H1 (cell line): ENCODE measurements at regions not wholly inside any gene's neighbourhood (a gene's known extent, or its start where the extent isn't known, plus 50 kb on each side); places are given as distances from the start of the nearest gene placed in this dataset.

Source experiments
- CTCF ChIA-PET: fragments of 300-600 bp; sonication (Branson Sonifier 250); formaldehyde crosslinking; loops from one replicate; lab custom pipeline; 2021; ENCODE audit not compliant: partially characterized antibody; lab: Charles Lee
- POLR2A ChIA-PET: fragments of 300-600 bp; sonication (Branson Sonifier 250); formaldehyde crosslinking; loops from one replicate; lab custom pipeline; 2021; ENCODE audit warnings: inconsistent platforms; ENCODE audit not compliant: partially characterized antibody; lab: Charles Lee
- DNase-seq, 2 experiments: peaks; one replicate each; pipeline versions ENCODE4 v3.0.0 to v3.0.0-alpha.2; 2010 to 2022; ENCODE audit warnings: low spot score in 2 of 2, low read depth in 1 of 2, mixed read lengths in 1 of 2
- FAIRE-seq: peaks from 2 replicates; lab custom pipeline; 2011; peaks lifted over from hg19 to GRCh38; lab: Jason Lieb, UNC
- H2AFZ ChIP-seq: 2 replicates; pipeline ENCODE4 v1.8.1; 2012; ENCODE audit warnings: low read length, inconsistent platforms
- H2AK5ac ChIP-seq: 2 replicates; pipeline ENCODE4 v1.6.1; 2013; ENCODE audit warnings: low read depth, low read length
- H2BK120ac ChIP-seq: replicated peaks from 2 replicates; pipeline ENCODE3; 2013; ENCODE audit warnings: low read depth, low read length, inconsistent platforms
- H2BK12ac ChIP-seq: 2 replicates; pipeline ENCODE4 v1.6.1; 2013; ENCODE audit warnings: low read depth, low read length
- H2BK15ac ChIP-seq: 2 replicates; pipeline ENCODE4 v1.6.1; 2013; ENCODE audit warnings: low read length
- H2BK20ac ChIP-seq: 2 replicates; pipeline ENCODE4 v1.6.1; 2013; ENCODE audit warnings: low read length
- H2BK5ac ChIP-seq: 2 replicates; pipeline ENCODE4 v1.6.1; 2013; ENCODE audit warnings: low read depth, low read length
- H3K14ac ChIP-seq: 2 replicates; pipeline ENCODE4 v1.6.1; 2013; ENCODE audit warnings: inconsistent platforms; ENCODE audit not compliant: insufficient read length
- H3K18ac ChIP-seq: 2 replicates; pipeline ENCODE4 v1.6.1; 2013; ENCODE audit warnings: low read length; ENCODE audit errors: extremely low read depth
- H3K23ac ChIP-seq: 2 replicates; pipeline ENCODE4 v1.6.1; 2013; ENCODE audit warnings: inconsistent platforms; ENCODE audit not compliant: insufficient read length
- H3K23me2 ChIP-seq: 2 replicates; pipeline ENCODE4 v1.6.1; 2013; ENCODE audit warnings: low read depth, low read length
- H3K27ac ChIP-seq: 2 replicates; pipeline ENCODE4 v1.6.1; 2011; ENCODE audit warnings: low read depth, low read length, inconsistent platforms
- H3K27me3 ChIP-seq, 4 experiments: replicated peaks in 1 of 4; 1 replicate in 1 of 4; 2 replicates in 3 of 4; pipeline versions ENCODE4 v1.6.1 to v1.8.1; 2011 to 2013; ENCODE audit warnings: low read length in 3 of 4, mild to moderate bottlenecking in 3 of 4, inconsistent platforms in 2 of 4, mixed read lengths in 2 of 4, moderate library complexity in 1 of 4; ENCODE audit not compliant: control insufficient read depth in 3 of 4, insufficient read depth in 3 of 4; ENCODE audit errors: extremely low read depth in 1 of 4
- H3K36me3 ChIP-seq, 4 experiments: 2 replicates each; pipeline versions ENCODE4 v1.6.1 to v1.8.1; 2011 to 2013; ENCODE audit warnings: mild to moderate bottlenecking in 4 of 4, low read length in 3 of 4, moderate library complexity in 2 of 4, control low read depth in 1 of 4, inconsistent platforms in 1 of 4; ENCODE audit not compliant: insufficient read depth in 4 of 4, control insufficient read depth in 2 of 4
- H3K4ac ChIP-seq: replicated peaks from 2 replicates; pipeline ENCODE3; 2013; ENCODE audit warnings: low read length, low read depth, mixed read lengths, inconsistent platforms; ENCODE audit not compliant: insufficient read length
- H3K4me1 ChIP-seq, 4 experiments: replicated peaks in 1 of 4; 1 replicate in 1 of 4; 2 replicates in 3 of 4; pipeline versions ENCODE4 v1.6.1 to v1.8.1; 2011 to 2013; ENCODE audit warnings: low read length in 3 of 4, inconsistent platforms in 2 of 4, mixed read lengths in 1 of 4; ENCODE audit not compliant: insufficient read depth in 4 of 4, control insufficient read depth in 3 of 4
- H3K4me2 ChIP-seq, 2 experiments: 2 replicates each; pipeline versions ENCODE4 v1.6.1 to v1.8.1; 2011 to 2013; ENCODE audit warnings: low read depth in 2 of 2, low read length in 2 of 2, control low read depth in 1 of 2, inconsistent platforms in 1 of 2, mild to moderate bottlenecking in 1 of 2; ENCODE audit not compliant: insufficient read depth in 1 of 2
- H3K4me3 ChIP-seq, 4 experiments: fragments of 200-600, 300-600 bp in 1 of 4; sonication (generic), shearing (Covaris generic), sonication (Bioruptor Twin) in 1 of 4; 2 replicates each; pipeline versions ENCODE4 v1.5.1 to v1.8.1; 2011 to 2016; ENCODE audit warnings: low read length in 4 of 4, low read depth in 3 of 4, control low read depth in 2 of 4, inconsistent platforms in 2 of 4, mild to moderate bottlenecking in 2 of 4, mixed read lengths in 1 of 4, moderate library complexity in 1 of 4; ENCODE audit not compliant: insufficient read depth in 2 of 4; ENCODE audit errors: extremely low read depth in 1 of 4
- H3K56ac ChIP-seq: replicated peaks from 2 replicates; pipeline ENCODE3; 2013; ENCODE audit warnings: low read depth, mild to moderate bottlenecking, mixed read lengths, low read length, inconsistent platforms; ENCODE audit not compliant: insufficient read length
- H3K79me1 ChIP-seq: 2 replicates; pipeline ENCODE4 v1.6.1; 2013; ENCODE audit warnings: low read depth, low read length, control low read depth
- H3K79me2 ChIP-seq, 2 experiments: 2 replicates each; pipeline versions ENCODE4 v1.6.1 to v1.8.1; 2012 to 2013; ENCODE audit warnings: low read length in 2 of 2, mild to moderate bottlenecking in 2 of 2, inconsistent platforms in 1 of 2; ENCODE audit not compliant: insufficient read depth in 2 of 2, control insufficient read depth in 1 of 2
- H3K9ac ChIP-seq, 4 experiments: replicated peaks in 1 of 4; 1 replicate in 1 of 4; 2 replicates in 3 of 4; pipeline versions ENCODE4 v1.6.1 to v1.8.1; 2011 to 2013; ENCODE audit warnings: low read depth in 3 of 4, low read length in 3 of 4, control low read depth in 2 of 4, mild to moderate bottlenecking in 2 of 4, moderate library complexity in 2 of 4, inconsistent platforms in 1 of 4; ENCODE audit errors: extremely low read depth in 1 of 4
- H3K9me3 ChIP-seq, 2 experiments: 2 replicates each; pipeline versions ENCODE4 v1.6.1 to v1.8.1; 2012 to 2013; ENCODE audit warnings: mild to moderate bottlenecking in 2 of 2, moderate library complexity in 2 of 2, control low read depth in 1 of 2, inconsistent platforms in 1 of 2, low read depth in 1 of 2, low read length in 1 of 2, mixed read lengths in 1 of 2; ENCODE audit not compliant: insufficient read depth in 2 of 2
- H4K20me1 ChIP-seq, 2 experiments: replicated peaks in 1 of 2; 2 replicates each; pipeline versions ENCODE3 to v1.8.1; 2011 to 2013; ENCODE audit warnings: inconsistent platforms in 2 of 2, low read length in 2 of 2, mild to moderate bottlenecking in 1 of 2; ENCODE audit not compliant: insufficient read depth in 2 of 2, control insufficient read depth in 1 of 2
- H4K5ac ChIP-seq: 2 replicates; pipeline ENCODE4 v1.6.1; 2013; ENCODE audit warnings: low read length, low read depth, mixed read lengths, inconsistent platforms; ENCODE audit not compliant: insufficient read length
- H4K8ac ChIP-seq: 2 replicates; pipeline ENCODE4 v1.8.0; 2013; ENCODE audit warnings: mild to moderate bottlenecking, moderate library complexity, low read length, inconsistent platforms; ENCODE audit not compliant: insufficient read depth; ENCODE audit errors: extremely low read depth
- H4K91ac ChIP-seq: replicated peaks from 2 replicates; pipeline ENCODE3; 2013; ENCODE audit warnings: low read length, mixed read lengths, inconsistent platforms; ENCODE audit not compliant: insufficient read length
- BACH1 ChIP-seq: IDR thresholded peaks from 2 replicates; pipeline ENCODE4 v1.6.1; 2012; ENCODE audit warnings: low read length, improper control_type of control experiment
- JUND ChIP-seq: IDR thresholded peaks from 2 replicates; pipeline ENCODE4 v1.6.1; 2011; ENCODE audit warnings: mild to moderate bottlenecking, improper control_type of control experiment, low read length
- SP2 ChIP-seq: IDR thresholded peaks from 2 replicates; pipeline ENCODE4 v1.6.1; 2012; ENCODE audit warnings: mild to moderate bottlenecking, low read length, inconsistent platforms
- SUZ12 ChIP-seq: fragments of 200-600 bp; sonication (generic); IDR thresholded peaks from 2 replicates; pipeline ENCODE4 v1.6.1; 2012; ENCODE audit warnings: mild to moderate bottlenecking, inconsistent platforms, low read length, moderate library complexity, mixed read lengths
- USF2 ChIP-seq: IDR thresholded peaks from 2 replicates; pipeline ENCODE4 v1.6.1; 2011; ENCODE audit warnings: low read length, improper control_type of control experiment
- ZNF274 ChIP-seq: IDR thresholded peaks from 2 replicates; pipeline ENCODE4 v1.7.0; 2012; ENCODE audit warnings: low read length, borderline replicate concordance; ENCODE audit errors: extremely low read depth
- WGBS, 2 experiments: shearing (Covaris generic) in 1 of 2; methylation state at CpG; one replicate each; pipeline versions ENCODE4 v1.1.6 to v1.1.7; 2013 to 2015; ENCODE audit warnings: low lambda C conversion rate in 2 of 2, mixed read lengths in 2 of 2, inconsistent platforms in 1 of 2, low coverage in 1 of 2, missing lambda C conversion rate in 1 of 2; ENCODE audit not compliant: insufficient replicate concordance in 2 of 2, insufficient coverage in 1 of 2, insufficient read length in 1 of 2; ENCODE audit errors: extremely low coverage in 1 of 2, missing lambda C conversion rate in 1 of 2; 5-methylcytosine and 5-hydroxymethylcytosine counted together
- TF ChIP-seq, protein P1 (sequence below): IDR thresholded peaks from 2 replicates; pipeline ENCODE4 v1.6.1; 2011; ENCODE audit warnings: low read depth, mild to moderate bottlenecking, low read length; ENCODE audit not compliant: insufficient read depth

DNA sequence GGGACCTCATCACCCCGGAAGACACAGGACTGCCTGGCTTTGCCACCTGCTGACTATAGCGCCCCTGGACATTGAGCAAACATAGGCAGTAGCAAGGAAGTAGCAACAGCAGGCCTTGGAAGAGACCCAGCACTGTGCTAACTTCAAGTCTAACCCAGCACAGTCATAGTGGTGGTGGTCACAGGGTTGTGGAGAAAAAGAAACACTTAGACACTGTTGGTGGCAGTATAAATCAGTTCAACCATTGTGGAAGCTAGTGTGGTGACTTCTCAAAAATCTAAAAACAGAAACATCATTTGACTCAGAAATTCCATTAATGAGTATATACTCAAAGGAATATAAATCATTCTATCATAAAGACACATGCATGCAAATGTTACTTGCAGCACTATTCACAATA lies 874.0 kb upstream of the EPHA5 start:
- H3K27me3 ChIP-seq: no peaks in the 10 kb centered on the region
- peaks cover 3 to 4% of the 10 kb centered on the region in 2 experiments; a peak in 1 of 4 replicates for H3K9me3 ChIP-seq
- no peak overlapping the region for H2BK20ac ChIP-seq
- no peaks in the 10 kb centered on the region for H3K4me1 ChIP-seq
- no peak overlapping the region for H3K9ac ChIP-seq
- no peaks in the 10 kb centered on the region for H3K79me2 ChIP-seq
- DNase-seq: no peak
- WGBS, 2 experiments: 100% methylated on average over 2 of the region's 2 CpGs; no CpG with 5 or more reads in 1 of the 2 experiments
- H3K23me2 ChIP-seq: no peaks in the 10 kb centered on the region
- H2AK5ac ChIP-seq: no peak overlapping the region
- H3K14ac ChIP-seq: no peak overlapping the region
- no peak overlapping the region for H3K23ac ChIP-seq
- no peaks in the 10 kb centered on the region for H3K79me1 ChIP-seq
- H3K36me3 ChIP-seq: no peaks in the 10 kb centered on the region
- H4K5ac ChIP-seq: no peak overlapping the region
- H3K18ac ChIP-seq: no peak overlapping the region
- H3K4me3 ChIP-seq: no peak overlapping the region
- H2BK15ac ChIP-seq: no peak overlapping the region
- no peak overlapping the region for H3K4me2 ChIP-seq
- no peak overlapping the region for H3K56ac ChIP-seq
- H2BK12ac ChIP-seq: no peak overlapping the region
- no peak for FAIRE-seq
- ChIA-PET POLR2A (no interaction called here), CTCF (interaction anchor here (1.4 kb wide), 1 partner anchor 17 kb away, joined by 8 read pairs; no protein-coding TSS in a partner anchor)
- no peak overlapping the region for H3K4ac ChIP-seq
- no peaks in the 10 kb centered on the region for H4K20me1 ChIP-seq
- no peak overlapping the region for H2BK120ac ChIP-seq
- H3K27ac ChIP-seq: no peak overlapping the region
- no peak overlapping the region for H2BK5ac ChIP-seq
- H2AFZ ChIP-seq: no peak overlapping the region
- H4K91ac ChIP-seq: no peak overlapping the region
- H4K8ac ChIP-seq: no peak overlapping the region
- TF ChIP-seq USF2 (no peak), BACH1 (no peak), JUND (no peak), SUZ12 (no peak), SP2 (no peak), ZNF274 (no peak)
- TF ChIP-seq, protein P1, sequence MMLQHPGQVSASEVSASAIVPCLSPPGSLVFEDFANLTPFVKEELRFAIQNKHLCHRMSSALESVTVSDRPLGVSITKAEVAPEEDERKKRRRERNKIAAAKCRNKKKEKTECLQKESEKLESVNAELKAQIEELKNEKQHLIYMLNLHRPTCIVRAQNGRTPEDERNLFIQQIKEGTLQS: no peak
